ENCODE measurements at regions not wholly inside any gene's neighbourhood (a gene's known extent, or its start where the extent isn't known, plus 50 kb on each side); places are given as distances from the start of the nearest gene placed in this dataset.

GRCh38 chr3:166499636-166500035 is 662.4 kb upstream of the BCHE start:
- TF ChIP-seq CTCF (conservative IDR thresholded peaks at IDR 0.05 in 1 of 2, IDR thresholded peaks at IDR 0.05 in 1 of 2; ENCODE audit: low read depth in 1 of 2, low read length in 2 of 2) = no peak
- no peak for TF ChIP-seq EZH2 (IDR thresholded peaks at IDR 0.05; ENCODE audit: low read length, missing control alignments)
- no peak overlapping the region for H2AFZ ChIP-seq (ENCODE audit: low read length)
- no peaks in the 10 kb centered on the region for H3K4me1 ChIP-seq (ENCODE audit: control insufficient read depth, extremely low read depth, insufficient read depth, low read length)
- H3K9me3 ChIP-seq (ENCODE audit: control insufficient read depth, insufficient read depth, low read depth, low read length) = no peaks in the 10 kb centered on the region
- H4K20me1 ChIP-seq (ENCODE audit: control insufficient read depth, extremely low read depth, insufficient read depth, low read length) = no peaks in the 10 kb centered on the region
- H3K27ac ChIP-seq (ENCODE audit: insufficient read depth, low read length) = no peak overlapping the region
- DNase-seq (ENCODE audit: low read depth in 2 of 2) = no peak
- H3K79me2 ChIP-seq (ENCODE audit: control insufficient read depth, insufficient read depth, low read length) = no peaks in the 10 kb centered on the region
- no peaks in the 10 kb centered on the region for H3K27me3 ChIP-seq (ENCODE audit: control insufficient read depth, insufficient read depth, low read length)
- no peak overlapping the region for H3K4me2 ChIP-seq (ENCODE audit: extremely low read depth, insufficient read depth, low read length)
- no peak overlapping the region for H3K4me3 ChIP-seq (replicated peaks in 1 of 4; ENCODE audit: control extremely low read depth in 1 of 4, insufficient read depth in 1 of 4, low read depth in 3 of 4, low read length in 4 of 4)
- H3K9ac ChIP-seq (ENCODE audit: insufficient read depth, low read length) = no peak overlapping the region
- no peaks in the 10 kb centered on the region for H3K36me3 ChIP-seq (ENCODE audit: control insufficient read depth, insufficient read depth, low read length)

- no peak for TF ChIP-seq EZH2 (IDR thresholded peaks at IDR 0.05; ENCODE audit: low read length, missing control alignments)
- TF ChIP-seq CTCF (conservative IDR thresholded peaks at IDR 0.05 in 1 of 2, IDR thresholded peaks at IDR 0.05 in 1 of 2; ENCODE audit: low read depth in 1 of 2, low read length in 2 of 2) = no peak
- no peaks in the 10 kb centered on the region for H3K27me3 ChIP-seq (ENCODE audit: control insufficient read depth, insufficient read depth, low read length)
These were observed 661.2 kb upstream of the BCHE start for GRCh38 chr3:166498446-166498845.

GRCh38 chr3:166489826-166490225 is 652.6 kb upstream of the BCHE start:
- no peaks in the 10 kb centered on the region for H4K20me1 ChIP-seq (ENCODE audit: control insufficient read depth, extremely low read depth, insufficient read depth, low read length)
- no peaks in the 10 kb centered on the region for H3K79me2 ChIP-seq (ENCODE audit: control insufficient read depth, insufficient read depth, low read length)
- no peak for DNase-seq (ENCODE audit: low read depth in 2 of 2)
- no peak overlapping the region for H2AFZ ChIP-seq (ENCODE audit: low read length)
- no peaks in the 10 kb centered on the region for H3K36me3 ChIP-seq (ENCODE audit: control insufficient read depth, insufficient read depth, low read length)
- H3K27ac ChIP-seq (ENCODE audit: insufficient read depth, low read length) = no peak overlapping the region
- no peak overlapping the region for H3K9ac ChIP-seq (ENCODE audit: insufficient read depth, low read length)
- no peak overlapping the region for H3K4me3 ChIP-seq (replicated peaks in 1 of 4; ENCODE audit: control extremely low read depth in 1 of 4, insufficient read depth in 1 of 4, low read depth in 3 of 4, low read length in 4 of 4)
- H3K9me3 ChIP-seq (ENCODE audit: control insufficient read depth, insufficient read depth, low read depth, low read length) = no peaks in the 10 kb centered on the region
- H3K4me1 ChIP-seq (ENCODE audit: control insufficient read depth, extremely low read depth, insufficient read depth, low read length) = no peaks in the 10 kb centered on the region
- no peak for TF ChIP-seq EZH2 (IDR thresholded peaks at IDR 0.05; ENCODE audit: low read length, missing control alignments)
- TF ChIP-seq CTCF (conservative IDR thresholded peaks at IDR 0.05 in 1 of 2, IDR thresholded peaks at IDR 0.05 in 1 of 2; ENCODE audit: low read depth in 1 of 2, low read length in 2 of 2) = no peak
- H3K4me2 ChIP-seq (ENCODE audit: extremely low read depth, insufficient read depth, low read length) = no peak overlapping the region
- no peaks in the 10 kb centered on the region for H3K27me3 ChIP-seq (ENCODE audit: control insufficient read depth, insufficient read depth, low read length)

More at GRCh38 chr3:166498446-166498845, 661.2 kb upstream of the BCHE start:
- Histone ChIP-seq H4K20me1 (ENCODE audit: control insufficient read depth, extremely low read depth, insufficient read depth, low read length) (no peaks in the 10 kb centered on the region), H3K79me2 (ENCODE audit: control insufficient read depth, insufficient read depth, low read length) (no peaks in the 10 kb centered on the region), H3K9me3 (ENCODE audit: control insufficient read depth, insufficient read depth, low read depth, low read length) (no peaks in the 10 kb centered on the region), H3K4me3 (replicated peaks in 1 of 4; ENCODE audit: control extremely low read depth in 1 of 4, insufficient read depth in 1 of 4, low read depth in 3 of 4, low read length in 4 of 4) (no peak overlapping the region), H3K36me3 (ENCODE audit: control insufficient read depth, insufficient read depth, low read length) (no peaks in the 10 kb centered on the region), H2AFZ (ENCODE audit: low read length) (no peak overlapping the region), H3K9ac (ENCODE audit: insufficient read depth, low read length) (no peak overlapping the region), H3K4me2 (ENCODE audit: extremely low read depth, insufficient read depth, low read length) (no peak overlapping the region), H3K4me1 (ENCODE audit: control insufficient read depth, extremely low read depth, insufficient read depth, low read length) (no peaks in the 10 kb centered on the region), H3K27ac (ENCODE audit: insufficient read depth, low read length) (no peak overlapping the region)
- DNase-seq (ENCODE audit: low read depth in 2 of 2) = no peak
